PC-9 (cell line): ENCODE measurements at regions not wholly inside any gene's neighbourhood (a gene's known extent, or its start where the extent isn't known, plus 50 kb on each side); places are given as distances from the start of the nearest gene placed in this dataset.
"Not testable (repeated sequence)": the region's sequence is repeated elsewhere in the genome, so short reads cannot be mapped to it uniquely, and the experiment has no call there.

Experiments used
- BruUV-seq: library from RNA; stranded (reverse); fragments of 400-500 nt; replicated peaks from 2 replicates; lab custom pipeline; 2021; lab: Mats Ljungman, UMichigan
- CTCF ChIA-PET: fragments of 300-600 bp; sonication (Branson Sonifier 250); formaldehyde crosslinking; loops from one replicate; lab custom pipeline; 2022; ENCODE audit warnings: antibody characterized with exemption; lab: Charles Lee
- POLR2A ChIA-PET: fragments of 300-600 bp; sonication (Branson Sonifier 250); formaldehyde crosslinking; loops from one replicate; lab custom pipeline; 2022; ENCODE audit warnings: antibody characterized with exemption; ENCODE audit not compliant: unreplicated experiment; lab: Charles Lee
- DNase-seq, 2 experiments: peaks; one replicate each; pipeline versions ENCODE4 v3.0.0 to v3.0.0-alpha.2; 2015 to 2022; ENCODE audit warnings: mixed read lengths in 1 of 2
- H2AFZ ChIP-seq: fragments of 200-600 bp; sonication (generic); 2 replicates; pipeline ENCODE4 v1.8.1; 2017; ENCODE audit warnings: antibody characterized with exemption
- H3F3A ChIP-seq: fragments of 200-600 bp; sonication (generic); 2 replicates; pipeline ENCODE4 v1.8.1; 2017; ENCODE audit warnings: antibody characterized with exemption, mild to moderate bottlenecking, low read depth; ENCODE audit not compliant: insufficient read depth
- H3K27ac ChIP-seq: fragments of 200-600 bp; sonication (generic); 2 replicates; pipeline ENCODE4 v1.6.1; 2016; ENCODE audit warnings: mixed run types
- H3K27me3 ChIP-seq: fragments of 200-600 bp; sonication (generic); 2 replicates; pipeline ENCODE4 v1.6.1; 2016; ENCODE audit warnings: low read depth, mixed run types; ENCODE audit not compliant: insufficient read depth
- H3K36me3 ChIP-seq: fragments of 200-600 bp; sonication (generic); 2 replicates; pipeline ENCODE4 v1.6.1; 2016; ENCODE audit warnings: low read depth, mixed run types
- H3K4me1 ChIP-seq: fragments of 200-600 bp; sonication (generic); replicated peaks from 2 replicates; pipeline ENCODE4 v1.6.1; 2016; ENCODE audit warnings: mixed run types; ENCODE audit not compliant: insufficient read depth
- H3K4me2 ChIP-seq: fragments of 200-600 bp; sonication (generic); 2 replicates; pipeline ENCODE4 v1.6.1; 2017; ENCODE audit warnings: mixed run types
- H3K4me3 ChIP-seq: fragments of 200-600 bp; sonication (generic); 2 replicates; pipeline ENCODE4 v1.6.1; 2016; ENCODE audit warnings: mixed run types
- H3K79me2 ChIP-seq: fragments of 200-600 bp; sonication (generic); 2 replicates; pipeline ENCODE4 v1.6.1; 2017; ENCODE audit warnings: low read depth, mixed run types
- H3K9me2 ChIP-seq: fragments of 200-600 bp; sonication (generic); 2 replicates; pipeline ENCODE4 v1.8.1; 2017; ENCODE audit warnings: mild to moderate bottlenecking; ENCODE audit not compliant: insufficient read depth
- H3K9me3 ChIP-seq: fragments of 200-600 bp; sonication (generic); 2 replicates; pipeline ENCODE4 v1.8.1; 2016; ENCODE audit warnings: low read depth; ENCODE audit not compliant: insufficient read depth
- H4K20me1 ChIP-seq: fragments of 200-600 bp; sonication (generic); 2 replicates; pipeline ENCODE4 v1.8.1; 2017; ENCODE audit not compliant: insufficient read depth
- EZH2 ChIP-seq: fragments of 200-600 bp; sonication (generic); IDR thresholded peaks from 2 replicates; pipeline ENCODE4 v1.8.0; 2017; ENCODE audit warnings: antibody characterized with exemption, low read depth
- intact Hi-C: fragments of 100-400 bp; cut with micrococcal nuclease; formaldehyde crosslinking; loops from one replicate; pipeline ENCODE4 v1.10.0; 2022; ENCODE audit not compliant: unreplicated experiment
- TF ChIP-seq, protein P1 (sequence below): fragments of 200-600 bp; sonication (generic); conservative IDR thresholded peaks from 2 replicates; pipeline ENCODE4 v1.6.1; 2017; ENCODE audit warnings: mixed run types, antibody characterized with exemption, mild to moderate bottlenecking, moderate library complexity

DNA sequence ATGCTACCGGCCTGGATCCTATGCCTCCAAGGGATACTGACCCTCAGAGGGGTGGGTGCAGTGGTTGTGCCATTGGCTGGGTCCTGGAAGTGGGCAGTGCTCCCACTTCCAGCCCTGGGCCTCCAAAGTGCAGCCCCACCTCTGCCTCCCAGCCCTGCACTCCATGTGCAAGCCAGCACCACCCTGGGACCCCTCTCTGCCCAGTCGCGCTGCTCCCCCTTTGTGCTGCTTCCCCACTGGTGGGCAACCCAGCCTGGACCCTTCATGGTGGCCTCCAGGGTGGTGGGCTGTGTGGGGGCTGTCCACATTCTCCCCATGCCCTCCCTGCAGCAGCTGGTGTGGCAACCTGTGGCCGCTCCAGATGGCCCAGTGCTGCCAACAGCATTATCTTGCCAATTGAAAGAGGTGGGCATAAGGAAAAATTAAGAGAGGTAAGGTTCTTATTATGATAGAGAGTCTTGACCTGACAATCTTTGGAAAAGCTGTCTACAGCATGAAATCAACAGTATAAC, 309.7 kb downstream of the GUCY2F start:
- no peaks in the 10 kb centered on the region for H3K9me2 ChIP-seq
- BruUV-seq = no TSS peak

DNA sequence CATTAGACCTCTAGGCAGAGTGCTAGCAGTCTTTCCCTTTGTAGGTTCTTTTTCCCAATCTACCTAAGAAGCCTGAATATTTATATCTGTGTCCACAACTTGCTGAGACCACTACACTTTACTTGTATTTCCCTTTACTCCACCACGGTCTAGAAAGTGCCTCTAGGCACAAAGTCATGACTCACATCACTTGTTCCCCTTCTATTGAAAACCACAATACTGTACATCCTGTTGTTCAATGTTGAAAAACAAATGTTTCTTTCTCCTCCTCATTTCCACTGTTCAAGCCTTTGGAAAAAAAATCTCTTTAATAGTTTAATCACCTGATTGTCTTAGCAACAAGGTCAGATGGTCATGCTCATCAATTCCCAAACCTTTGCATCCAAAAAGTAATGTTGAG, 326.7 kb downstream of the GUCY2F start:
- no peak for TF ChIP-seq EZH2
- TF ChIP-seq, protein P1, sequence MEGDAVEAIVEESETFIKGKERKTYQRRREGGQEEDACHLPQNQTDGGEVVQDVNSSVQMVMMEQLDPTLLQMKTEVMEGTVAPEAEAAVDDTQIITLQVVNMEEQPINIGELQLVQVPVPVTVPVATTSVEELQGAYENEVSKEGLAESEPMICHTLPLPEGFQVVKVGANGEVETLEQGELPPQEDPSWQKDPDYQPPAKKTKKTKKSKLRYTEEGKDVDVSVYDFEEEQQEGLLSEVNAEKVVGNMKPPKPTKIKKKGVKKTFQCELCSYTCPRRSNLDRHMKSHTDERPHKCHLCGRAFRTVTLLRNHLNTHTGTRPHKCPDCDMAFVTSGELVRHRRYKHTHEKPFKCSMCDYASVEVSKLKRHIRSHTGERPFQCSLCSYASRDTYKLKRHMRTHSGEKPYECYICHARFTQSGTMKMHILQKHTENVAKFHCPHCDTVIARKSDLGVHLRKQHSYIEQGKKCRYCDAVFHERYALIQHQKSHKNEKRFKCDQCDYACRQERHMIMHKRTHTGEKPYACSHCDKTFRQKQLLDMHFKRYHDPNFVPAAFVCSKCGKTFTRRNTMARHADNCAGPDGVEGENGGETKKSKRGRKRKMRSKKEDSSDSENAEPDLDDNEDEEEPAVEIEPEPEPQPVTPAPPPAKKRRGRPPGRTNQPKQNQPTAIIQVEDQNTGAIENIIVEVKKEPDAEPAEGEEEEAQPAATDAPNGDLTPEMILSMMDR = no peak
- Histone ChIP-seq H3K79me2 (no peaks in the 10 kb centered on the region), H4K20me1 (no peaks in the 10 kb centered on the region; the same call in 1 of the 2 replicates), H3K27ac (no peak overlapping the region), H3F3A (no peaks in the 10 kb centered on the region), H3K4me2 (no peak overlapping the region), H3K9me3 (no peaks in the 10 kb centered on the region; the same call in 1 of the 2 replicates), H2AFZ (no peak overlapping the region), H3K4me1 (no peaks in the 10 kb centered on the region), H3K36me3 (no peaks in the 10 kb centered on the region), H3K4me3 (no peak overlapping the region), H3K27me3 (no peaks in the 10 kb centered on the region), H3K9me2 (no peaks in the 10 kb centered on the region)
- intact Hi-C loops = no loop called here
- no TSS peak for BruUV-seq
- POLR2A ChIA-PET = no interaction called here
- CTCF ChIA-PET = no interaction called here
- DNase-seq = no peak

More for the DNA sequence above, 309.7 kb downstream of the GUCY2F start:
- ChIA-PET CTCF (no interaction called here), POLR2A (no interaction called here)
- intact Hi-C loops = no loop called here
- Histone ChIP-seq H3F3A (no peaks in the 10 kb centered on the region), H3K4me1 (no peaks in the 10 kb centered on the region), H3K36me3 (no peaks in the 10 kb centered on the region), H3K4me3 (no peak overlapping the region), H3K9me3 (no peaks in the 10 kb centered on the region), H3K27ac (no peak overlapping the region), H3K4me2 (no peak overlapping the region), H3K79me2 (no peaks in the 10 kb centered on the region), H2AFZ (no peak overlapping the region), H4K20me1 (no peaks in the 10 kb centered on the region), H3K27me3 (no peaks in the 10 kb centered on the region)
- no peak for DNase-seq
- TF ChIP-seq EZH2 = no peak
- TF ChIP-seq, protein P1 = no peak

GRCh38 chrX:109144173-109144572, 337.7 kb downstream of the GUCY2F start:
- POLR2A ChIA-PET, H3K36me3 ChIP-seq, H3K9me3 ChIP-seq, H2AFZ ChIP-seq, H3K4me1 ChIP-seq, DNase-seq, BruUV-seq, H3K27ac ChIP-seq, H3F3A ChIP-seq, H3K4me3 ChIP-seq, H3K9me2 ChIP-seq, H3K79me2 ChIP-seq, H3K27me3 ChIP-seq, H4K20me1 ChIP-seq, CTCF ChIA-PET, intact Hi-C loops, H3K4me2 ChIP-seq: not testable (repeated sequence)

DNA sequence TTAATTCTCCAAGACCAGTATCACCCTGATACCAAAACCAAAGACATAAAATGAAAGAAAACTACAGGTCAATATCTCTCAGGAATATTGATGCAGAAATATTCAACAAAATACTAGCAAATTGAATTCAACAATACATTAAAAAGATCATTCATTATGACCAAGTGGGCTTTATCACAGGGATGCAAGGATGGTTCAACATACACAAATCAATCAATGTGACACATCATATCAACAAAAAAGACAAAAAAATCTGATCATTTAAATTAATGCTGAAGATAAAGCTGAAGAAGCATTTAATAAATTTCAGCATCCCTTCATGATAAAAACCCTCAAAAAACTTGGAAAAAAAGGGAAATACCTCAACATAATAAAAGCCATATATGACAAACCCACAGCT, 341.4 kb downstream of the GUCY2F start:
- TF ChIP-seq, protein P1 = no peak
- TF ChIP-seq EZH2 = no peak
- H3K9me2 ChIP-seq = no peaks in the 10 kb centered on the region
- intact Hi-C loops = no loop called here
- H3K27me3 ChIP-seq = no peaks in the 10 kb centered on the region
- H4K20me1 ChIP-seq = no peaks in the 10 kb centered on the region
- H3K4me1 ChIP-seq = no peaks in the 10 kb centered on the region
- BruUV-seq = no TSS peak
- H3K27ac ChIP-seq = no peak overlapping the region
- ChIA-PET POLR2A (no interaction called here), CTCF (no interaction called here)
- no peaks in the 10 kb centered on the region for H3K79me2 ChIP-seq
- H2AFZ ChIP-seq = no peak overlapping the region
- H3F3A ChIP-seq = no peaks in the 10 kb centered on the region
- no peaks in the 10 kb centered on the region for H3K36me3 ChIP-seq
- no peak overlapping the region for H3K4me2 ChIP-seq
- no peak overlapping the region for H3K4me3 ChIP-seq
- H3K9me3 ChIP-seq = no peaks in the 10 kb centered on the region
- DNase-seq = no peak
